ENCODE measurements at regions not wholly inside any gene's neighbourhood (a gene's known extent, or its start where the extent isn't known, plus 50 kb on each side); places are given as distances from the start of the nearest gene placed in this dataset.

DNA sequence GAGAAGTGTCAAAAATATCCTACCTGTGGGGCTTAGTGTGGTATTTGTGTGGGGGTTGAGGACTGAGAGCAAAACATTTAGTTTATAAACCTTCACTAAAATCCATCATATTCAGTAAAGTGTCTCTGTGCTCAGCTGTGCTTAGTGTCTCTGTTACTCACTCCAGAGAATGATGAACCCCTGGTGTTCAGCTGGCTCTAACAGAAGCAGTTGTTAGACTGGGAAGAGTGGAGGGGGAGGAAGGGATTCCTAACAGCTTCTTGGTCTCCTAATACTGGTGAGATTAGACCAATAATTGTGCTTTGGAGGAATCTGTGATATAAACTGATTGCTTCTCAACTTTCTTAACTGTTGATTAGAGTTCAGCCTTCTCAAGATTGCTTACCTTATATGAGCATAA is 1123.5 kb downstream of the ROBO2 start:
- Histone ChIP-seq H3K27me3 (no peaks in the 10 kb centered on the region), H3K9me3 (no peaks in the 10 kb centered on the region), H3K4me1 (no peaks in the 10 kb centered on the region), H3K4me3 (no peak overlapping the region), H3K36me3 (no peaks in the 10 kb centered on the region), H3K27ac (no peak overlapping the region)
- DNase-seq, result no peak
- TF ChIP-seq, protein P1, sequence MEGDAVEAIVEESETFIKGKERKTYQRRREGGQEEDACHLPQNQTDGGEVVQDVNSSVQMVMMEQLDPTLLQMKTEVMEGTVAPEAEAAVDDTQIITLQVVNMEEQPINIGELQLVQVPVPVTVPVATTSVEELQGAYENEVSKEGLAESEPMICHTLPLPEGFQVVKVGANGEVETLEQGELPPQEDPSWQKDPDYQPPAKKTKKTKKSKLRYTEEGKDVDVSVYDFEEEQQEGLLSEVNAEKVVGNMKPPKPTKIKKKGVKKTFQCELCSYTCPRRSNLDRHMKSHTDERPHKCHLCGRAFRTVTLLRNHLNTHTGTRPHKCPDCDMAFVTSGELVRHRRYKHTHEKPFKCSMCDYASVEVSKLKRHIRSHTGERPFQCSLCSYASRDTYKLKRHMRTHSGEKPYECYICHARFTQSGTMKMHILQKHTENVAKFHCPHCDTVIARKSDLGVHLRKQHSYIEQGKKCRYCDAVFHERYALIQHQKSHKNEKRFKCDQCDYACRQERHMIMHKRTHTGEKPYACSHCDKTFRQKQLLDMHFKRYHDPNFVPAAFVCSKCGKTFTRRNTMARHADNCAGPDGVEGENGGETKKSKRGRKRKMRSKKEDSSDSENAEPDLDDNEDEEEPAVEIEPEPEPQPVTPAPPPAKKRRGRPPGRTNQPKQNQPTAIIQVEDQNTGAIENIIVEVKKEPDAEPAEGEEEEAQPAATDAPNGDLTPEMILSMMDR (IDR thresholded peaks at IDR 0.05), result no peak
- TF ChIP-seq POLR2A (IDR thresholded peaks at IDR 0.05), result no peak

DNA sequence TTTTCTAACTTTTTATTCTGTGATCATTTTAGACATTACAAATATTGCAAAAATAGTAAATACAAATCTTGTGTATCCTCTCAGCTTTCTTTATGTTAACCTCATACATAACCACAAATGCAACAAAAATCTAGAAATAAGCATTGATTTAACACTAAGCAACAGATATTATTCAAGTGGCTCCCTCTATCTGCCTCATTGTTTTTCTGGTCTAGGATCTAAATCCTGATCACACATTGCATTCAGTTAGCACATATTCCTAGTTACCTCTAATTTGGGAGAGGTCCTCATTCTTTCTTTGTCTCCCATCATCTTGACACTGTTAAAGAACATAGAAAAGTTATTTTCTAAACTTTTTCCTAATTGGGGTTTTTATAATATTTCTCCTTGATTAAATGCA is 1126.0 kb downstream of the ROBO2 start:
- Histone ChIP-seq H3K36me3 (no peaks in the 10 kb centered on the region), H3K4me1 (no peaks in the 10 kb centered on the region), H3K27ac (no peak overlapping the region), H3K9me3 (no peaks in the 10 kb centered on the region), H3K27me3 (no peaks in the 10 kb centered on the region), H3K4me3 (no peak overlapping the region)
- TF ChIP-seq, protein P1 (IDR thresholded peaks at IDR 0.05), result no peak
- TF ChIP-seq POLR2A (IDR thresholded peaks at IDR 0.05), result no peak
- no peak for DNase-seq

DNA sequence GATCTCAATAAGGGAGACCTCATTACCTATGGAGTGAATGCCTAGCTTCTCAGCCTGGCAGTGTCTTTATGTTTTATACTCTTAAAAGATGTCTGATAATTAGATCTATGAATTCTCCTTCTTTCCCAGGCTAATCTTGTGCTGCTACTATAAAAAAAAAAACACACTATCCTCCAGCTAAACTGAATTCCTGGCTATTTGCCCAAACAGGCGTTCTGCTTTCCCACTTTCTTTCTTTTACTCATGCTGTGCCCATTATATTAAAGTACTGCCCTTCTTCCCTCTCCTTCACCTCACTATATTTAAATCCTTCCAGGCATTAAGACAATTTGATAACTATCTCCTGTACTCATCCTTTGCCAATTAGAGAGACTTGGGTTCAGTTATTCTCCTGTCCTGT is 1134.9 kb downstream of the ROBO2 start:
- no peaks in the 10 kb centered on the region for H3K9me3 ChIP-seq
- no peaks in the 10 kb centered on the region for H3K4me1 ChIP-seq
- no peak for DNase-seq
- no peaks in the 10 kb centered on the region for H3K27me3 ChIP-seq
- H3K4me3 ChIP-seq, result no peak overlapping the region
- H3K36me3 ChIP-seq, result no peaks in the 10 kb centered on the region
- no peak overlapping the region for H3K27ac ChIP-seq
- TF ChIP-seq POLR2A (IDR thresholded peaks at IDR 0.05), result no peak
- TF ChIP-seq, protein P1 (IDR thresholded peaks at IDR 0.05), result no peak

DNA sequence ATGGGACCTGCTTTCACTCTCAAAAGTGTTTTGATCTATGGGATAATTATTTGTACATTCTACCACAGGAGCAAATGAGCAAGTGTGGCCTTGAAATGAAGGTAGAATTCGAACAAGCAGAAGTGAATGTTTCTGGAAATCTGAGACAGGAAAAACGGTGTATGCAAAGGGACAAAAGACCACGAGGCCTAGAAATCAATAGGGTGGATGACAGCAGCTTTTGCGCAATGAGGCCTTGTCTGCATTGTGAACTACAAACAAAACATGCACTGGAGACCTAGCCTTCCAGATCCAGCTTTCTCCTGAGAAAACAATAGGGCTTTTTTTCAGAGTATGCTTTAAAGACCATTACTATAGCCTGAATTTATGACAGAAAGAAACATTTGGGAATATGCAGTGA is 1137.0 kb downstream of the ROBO2 start:
- no peaks in the 10 kb centered on the region for H3K36me3 ChIP-seq
- no peaks in the 10 kb centered on the region for H3K4me1 ChIP-seq
- no peak overlapping the region for H3K4me3 ChIP-seq
- H3K27me3 ChIP-seq, result no peaks in the 10 kb centered on the region
- TF ChIP-seq, protein P1 (IDR thresholded peaks at IDR 0.05), result no peak
- no peak for TF ChIP-seq POLR2A (IDR thresholded peaks at IDR 0.05)
- DNase-seq, result no peak
- H3K27ac ChIP-seq, result no peak overlapping the region
- no peaks in the 10 kb centered on the region for H3K9me3 ChIP-seq

DNA sequence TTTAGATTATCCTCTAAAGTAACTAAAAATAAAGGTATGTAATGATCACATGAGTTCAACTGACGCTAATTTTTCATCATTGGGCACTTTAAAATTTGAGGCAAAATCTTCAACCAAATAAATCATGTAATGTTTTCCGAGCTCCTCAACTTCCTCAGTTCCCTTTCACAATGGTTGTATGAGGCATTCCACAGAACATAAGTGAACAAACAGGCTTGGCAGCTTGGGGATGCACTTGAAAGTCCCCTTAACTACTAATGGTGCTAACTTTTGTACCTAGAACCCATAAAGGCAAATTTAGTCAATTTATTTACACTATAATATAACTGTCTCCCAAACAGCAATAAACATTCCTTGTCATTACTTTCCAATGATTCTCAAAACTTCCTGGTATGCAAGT is 1137.9 kb downstream of the ROBO2 start:
- no peak overlapping the region for H3K27ac ChIP-seq
- H3K36me3 ChIP-seq, result no peaks in the 10 kb centered on the region
- no peaks in the 10 kb centered on the region for H3K9me3 ChIP-seq
- no peaks in the 10 kb centered on the region for H3K4me1 ChIP-seq
- no peak for DNase-seq
- H3K27me3 ChIP-seq, result no peaks in the 10 kb centered on the region
- no peak overlapping the region for H3K4me3 ChIP-seq
- no peak for TF ChIP-seq POLR2A (IDR thresholded peaks at IDR 0.05)
- TF ChIP-seq, protein P1 (IDR thresholded peaks at IDR 0.05), result no peak

DNA sequence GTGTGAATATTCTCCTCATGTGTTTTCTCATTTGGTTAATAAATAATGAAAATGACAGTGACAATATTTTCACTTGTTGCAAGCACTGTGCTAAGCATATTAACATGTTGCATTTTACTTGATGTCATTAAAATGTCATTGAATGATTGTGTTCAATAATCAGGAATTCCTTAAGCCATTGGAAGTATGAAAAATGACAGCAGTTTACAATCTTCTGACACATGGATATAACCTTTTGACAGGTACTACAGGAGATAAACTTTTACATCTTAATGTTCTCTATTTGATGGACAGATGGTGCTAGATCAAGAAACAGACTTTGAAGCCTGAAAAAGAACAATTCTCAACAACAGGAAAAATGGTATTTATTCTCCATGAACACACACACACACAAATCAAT is 1138.3 kb downstream of the ROBO2 start:
- H3K27ac ChIP-seq, result no peak overlapping the region
- no peaks in the 10 kb centered on the region for H3K9me3 ChIP-seq
- H3K36me3 ChIP-seq, result no peaks in the 10 kb centered on the region
- no peaks in the 10 kb centered on the region for H3K4me1 ChIP-seq
- TF ChIP-seq, protein P1 (IDR thresholded peaks at IDR 0.05), result no peak
- no peak for TF ChIP-seq POLR2A (IDR thresholded peaks at IDR 0.05)
- H3K4me3 ChIP-seq, result no peak overlapping the region
- H3K27me3 ChIP-seq, result no peaks in the 10 kb centered on the region
- no peak for DNase-seq

Data from Peyer's patch (tissue), 4 donors.